K562 (cell line): ENCODE measurements at regions not wholly inside any gene's neighbourhood (a gene's known extent, or its start where the extent isn't known, plus 50 kb on each side); places are given as distances from the start of the nearest gene placed in this dataset.
A peak's percentile ranks its signal among the peaks of the same experiment; 100 is the strongest.

Experiments used
- ATAC-seq: fragments of 200-7000 bp; cut with Tn5 transposase; 3 replicates; pipeline ENCODE4 v1.9.1; 2020; ENCODE audit warnings: moderate library complexity
- BruUV-seq: library from RNA; stranded (reverse); fragments of 400-500 nt; replicated peaks from 2 replicates; lab custom pipeline; 2021; lab: Mats Ljungman, UMichigan
- CTCF ChIA-PET: fragments of 300-600 bp; formaldehyde crosslinking; extraction: SDS; loops from one replicate; lab custom pipeline; 2021; ENCODE audit warnings: low intra/inter-chr PET ratio; lab: Yijun Ruan, JAX
- POLR2A ChIA-PET: fragments of 300-600, 350-650 bp; sonication (Branson Sonifier 250); formaldehyde crosslinking; extraction: SDS; loops from one replicate; lab custom pipeline; 2021; ENCODE audit warnings: antibody characterized with exemption, inconsistent platforms; lab: Yijun Ruan, JAX
- DNase-seq, 4 experiments: peaks; one replicate each; pipeline versions ENCODE4 v3.0.0 to v3.0.0-alpha.2; 2011 to 2018; ENCODE audit warnings: low spot score in 3 of 4, mixed read lengths in 3 of 4; ENCODE audit errors: extremely low read depth in 1 of 4
- FAIRE-seq: peaks from 2 replicates; lab custom pipeline; 2011; peaks lifted over from hg19 to GRCh38; lab: Jason Lieb, UNC
- H2AFZ ChIP-seq: 2 replicates; pipeline ENCODE4 v1.6.0; 2011; ENCODE audit warnings: low read depth, low read length, control low read depth, inconsistent platforms
- H3K27ac ChIP-seq: fragments of 200-600 bp; 3 replicates; pipeline ENCODE4 v1.8.0; 2011; ENCODE audit warnings: low read depth, mild to moderate bottlenecking, control low read depth, inconsistent platforms, low read length, moderate library complexity, mixed read lengths; ENCODE audit errors: extremely low read depth
- H3K27me3 ChIP-seq, 2 experiments: fragments of 300-600 bp in 1 of 2; 2 replicates in 1 of 2; 3 replicates in 1 of 2; pipeline versions ENCODE4 v1.6.0 to v1.8.0; 2011; ENCODE audit warnings: inconsistent platforms in 2 of 2, low read length in 2 of 2, mild to moderate bottlenecking in 1 of 2, mixed read lengths in 1 of 2, moderate library complexity in 1 of 2; ENCODE audit not compliant: control insufficient read depth in 2 of 2, insufficient read depth in 2 of 2
- H3K36me3 ChIP-seq: fragments of 300-600 bp; 3 replicates; pipeline ENCODE4 v1.8.0; 2011; ENCODE audit warnings: mild to moderate bottlenecking, low read length, inconsistent platforms; ENCODE audit not compliant: control insufficient read depth, insufficient read depth
- H3K4me1 ChIP-seq, 2 experiments: fragments of 200-600 bp in 1 of 2; replicated peaks in 1 of 2; 2 replicates in 1 of 2; 3 replicates in 1 of 2; pipeline versions ENCODE4 v1.5.1 to v1.8.0; 2011; ENCODE audit warnings: inconsistent platforms in 2 of 2, low read length in 2 of 2, mild to moderate bottlenecking in 1 of 2, mixed read lengths in 1 of 2, moderate library complexity in 1 of 2; ENCODE audit not compliant: control insufficient read depth in 2 of 2, insufficient read depth in 2 of 2
- H3K4me2 ChIP-seq: 2 replicates; pipeline ENCODE4 v1.6.1; 2011; ENCODE audit warnings: low read length, control low read depth, inconsistent platforms, mixed read lengths; ENCODE audit not compliant: insufficient read depth
- H3K4me3 ChIP-seq: fragments of 200-600 bp; sonication (generic), shearing (Covaris generic); 2 replicates; pipeline ENCODE4 v1.5.1; 2016; ENCODE audit warnings: control low read depth, inconsistent platforms
- H3K79me2 ChIP-seq: fragments of 200-600 bp; 3 replicates; pipeline ENCODE4 v1.8.0; 2011; ENCODE audit warnings: low read length, inconsistent platforms; ENCODE audit not compliant: control insufficient read depth, insufficient read depth
- H3K9ac ChIP-seq, 2 experiments: 2 replicates each; pipeline versions ENCODE4 v1.6.0 to v1.6.1; 2011; ENCODE audit warnings: low read depth in 2 of 2, low read length in 2 of 2, control low read depth in 1 of 2, inconsistent platforms in 1 of 2, mild to moderate bottlenecking in 1 of 2, mixed read lengths in 1 of 2; ENCODE audit not compliant: insufficient read depth in 1 of 2
- H3K9me1 ChIP-seq: one replicate; pipeline ENCODE4 v1.6.0; 2011; ENCODE audit warnings: inconsistent platforms, mild to moderate bottlenecking, low read length, moderate library complexity; ENCODE audit not compliant: control insufficient read depth, insufficient read depth
- H3K9me3 ChIP-seq: replicated peaks from 2 replicates; pipeline ENCODE4 v1.5.1; 2011; ENCODE audit warnings: low read depth, low read length, inconsistent platforms; ENCODE audit not compliant: control insufficient read depth, insufficient read depth
- H4K20me1 ChIP-seq: replicated peaks from 2 replicates; pipeline ENCODE4 v1.6.1; 2011; ENCODE audit warnings: low read length, inconsistent platforms, mixed read lengths; ENCODE audit not compliant: control insufficient read depth, insufficient read depth
- COPS2 ChIP-seq: fragments of 450-650 bp; conservative IDR thresholded peaks from 2 replicates; pipeline ENCODE4 v1.6.1; 2016; ENCODE audit warnings: mild to moderate bottlenecking, moderate library complexity
- FOXJ2 ChIP-seq: fragments of 200-800 bp; sonication (Bioruptor generic); IDR thresholded peaks from 2 replicates; pipeline ENCODE4 v1.6.1; 2016; ENCODE audit warnings: missing genetic modification characterization, missing compliant biosample characterization
- GTF2E2 ChIP-seq: fragments of 200-800 bp; sonication (Bioruptor generic); IDR thresholded peaks from 2 replicates; pipeline ENCODE4 v1.6.1; 2016; ENCODE audit warnings: missing genetic modification characterization, missing compliant biosample characterization
- KHSRP ChIP-seq: fragments of 450-650 bp; IDR thresholded peaks from 2 replicates; pipeline ENCODE4 v1.6.1; 2017
- PHF21A ChIP-seq: fragments of 450-650 bp; IDR thresholded peaks from 2 replicates; pipeline ENCODE4 v1.6.1; 2017; ENCODE audit warnings: low read depth, borderline replicate concordance
- RFX1 ChIP-seq: fragments of 450-650 bp; IDR thresholded peaks from 2 replicates; pipeline ENCODE4 v1.6.1; 2016; ENCODE audit warnings: mild to moderate bottlenecking, moderate library complexity
- SAFB ChIP-seq: fragments of 200-400 bp; formaldehyde crosslinking; IDR thresholded peaks from 2 replicates; pipeline ENCODE4 v1.6.1; 2017; ENCODE audit warnings: low read depth, low read length, borderline replicate concordance
- SIN3B ChIP-seq: fragments of 450-650 bp; IDR thresholded peaks from 2 replicates; pipeline ENCODE4 v1.6.1; 2017; ENCODE audit warnings: low read depth, mild to moderate bottlenecking, moderate library complexity
- STAT6 ChIP-seq: sonication (generic); formaldehyde crosslinking; IDR thresholded peaks from 2 replicates; pipeline ENCODE4 v1.8.1; 2023; ENCODE audit warnings: mild to moderate bottlenecking, missing genetic modification reagents
- ZFX ChIP-seq: sonication (generic); formaldehyde crosslinking; IDR thresholded peaks from 2 replicates; pipeline ENCODE4 v1.8.0; 2022; ENCODE audit warnings: mild to moderate bottlenecking, missing genetic modification reagents, moderate library complexity
- ZNF134 ChIP-seq: fragments of 250-450 bp; sonication (Bioruptor Pico); conservative IDR thresholded peaks from 2 replicates; pipeline ENCODE4 v1.4.0; 2020
- ZNF146 ChIP-seq: IDR thresholded peaks from one replicate; pipeline ENCODE4 v1.6.1; 2018; ENCODE audit warnings: missing compliant biosample characterization; ENCODE audit not compliant: unreplicated experiment
- ZNF668 ChIP-seq: fragments of 250-450 bp; sonication (Bioruptor Pico); IDR thresholded peaks from 2 replicates; pipeline ENCODE4 v1.8.0; 2022; ENCODE audit warnings: mild to moderate bottlenecking, inconsistent platforms
- WGBS: fragments of 100-300 bp; shearing (Covaris generic); methylation state at CpG from one replicate; pipeline ENCODE4 v1.1.6; 2016; ENCODE audit warnings: low coverage, mixed read lengths; ENCODE audit not compliant: insufficient coverage; ENCODE audit errors: missing lambda C conversion rate; 5-methylcytosine and 5-hydroxymethylcytosine counted together
- in situ Hi-C: fragments of 300-500 bp; cut with MboI; formaldehyde crosslinking; loops from 4 replicates; pipeline ENCODE4 v1.15.0; 2018; ENCODE audit warnings: inconsistent platforms, mixed read lengths
- intact Hi-C: fragments of 100-400 bp; cut with micrococcal nuclease; formaldehyde crosslinking; loops from 2 replicates; pipeline ENCODE4 v1.14.2; 2022
- TF ChIP-seq, protein P1 (sequence below): conservative IDR thresholded peaks from 2 replicates; pipeline ENCODE4 v1.6.1; 2011; ENCODE audit warnings: low read depth, mild to moderate bottlenecking, low read length; ENCODE audit not compliant: control insufficient read depth

GRCh38 chr2:58727981-58728656, 487.0 kb upstream of the FANCL start:
- 80% methylated on average over 2 of the region's 2 CpGs for WGBS
- no peak overlapping the region for H3K4me2 ChIP-seq
- H3K9ac ChIP-seq: no peak overlapping the region
- peaks cover 0 to 37% of the 10 kb centered on the region in 2 experiments; a peak in 4 of 5 replicates for H3K4me1 ChIP-seq
- no peaks in the 10 kb centered on the region for H3K27me3 ChIP-seq
- ChIA-PET POLR2A (no interaction called here), CTCF (no interaction called here)
- intact Hi-C loops (no loop called here), in situ Hi-C loops (no loop called here)
- peak overlapping the region; percentile 57 for H2AFZ ChIP-seq
- no peak for ATAC-seq
- no peaks in the 10 kb centered on the region for H3K9me3 ChIP-seq
- no peak for DNase-seq
- H3K4me3 ChIP-seq: no peak overlapping the region
- no TSS peak for BruUV-seq
- no peaks in the 10 kb centered on the region for H3K79me2 ChIP-seq
- no peak overlapping the region for H3K27ac ChIP-seq
- H3K36me3 ChIP-seq: 0 out of 3 replicates have a peak, but pooled peaks cover 3% of the 10 kb centered on the region
- H4K20me1 ChIP-seq: no peaks in the 10 kb centered on the region
- FAIRE-seq: no peak
- H3K9me1 ChIP-seq: no peaks in the 10 kb centered on the region
- TF ChIP-seq PHF21A (no peak), ZNF134 (CRISPR knock-in tag) (no peak), SIN3B (no peak), SAFB (no peak), ZFX (CRISPR knock-in tag) (no peak), ZNF668 (no peak), ZNF146 (CRISPR knock-in tag) (no peak), FOXJ2 (tag) (no peak), STAT6 (CRISPR knock-in tag) (no peak), RFX1 (no peak), GTF2E2 (tag) (no peak), KHSRP (no peak), COPS2 (no peak)
- TF ChIP-seq, protein P1, sequence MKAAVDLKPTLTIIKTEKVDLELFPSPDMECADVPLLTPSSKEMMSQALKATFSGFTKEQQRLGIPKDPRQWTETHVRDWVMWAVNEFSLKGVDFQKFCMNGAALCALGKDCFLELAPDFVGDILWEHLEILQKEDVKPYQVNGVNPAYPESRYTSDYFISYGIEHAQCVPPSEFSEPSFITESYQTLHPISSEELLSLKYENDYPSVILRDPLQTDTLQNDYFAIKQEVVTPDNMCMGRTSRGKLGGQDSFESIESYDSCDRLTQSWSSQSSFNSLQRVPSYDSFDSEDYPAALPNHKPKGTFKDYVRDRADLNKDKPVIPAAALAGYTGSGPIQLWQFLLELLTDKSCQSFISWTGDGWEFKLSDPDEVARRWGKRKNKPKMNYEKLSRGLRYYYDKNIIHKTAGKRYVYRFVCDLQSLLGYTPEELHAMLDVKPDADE: no peak
